ENCODE measurements at regions not wholly inside any gene's neighbourhood (a gene's known extent, or its start where the extent isn't known, plus 50 kb on each side); places are given as distances from the start of the nearest gene placed in this dataset.

- ChIA-PET CTCF (ENCODE audit: partially characterized antibody) (interaction anchor here (0.7 kb wide), 1 partner anchor 418 kb away, joined by 4 read pairs; no protein-coding TSS in a partner anchor), POLR2A (ENCODE audit: partially characterized antibody) (no interaction called here)
- Histone ChIP-seq H2AK5ac (ENCODE audit: low read depth, low read length) (no peak overlapping the region), H3K27me3 (replicated peaks in 1 of 4; ENCODE audit: control insufficient read depth in 3 of 4, extremely low read depth in 1 of 4, insufficient read depth in 3 of 4, low read length in 3 of 4) (no peaks in the 10 kb centered on the region; a peak in 1 of 7 replicates), H2AFZ (ENCODE audit: low read length) (no peak overlapping the region), H2BK15ac (ENCODE audit: low read length) (no peak overlapping the region), H3K4me2 (ENCODE audit: insufficient read depth in 1 of 2, low read depth in 2 of 2, low read length in 2 of 2) (no peak overlapping the region), H3K36me3 (ENCODE audit: control insufficient read depth in 2 of 4, insufficient read depth in 4 of 4, low read length in 3 of 4) (no peaks in the 10 kb centered on the region), H3K4me1 (replicated peaks in 1 of 4; ENCODE audit: control insufficient read depth in 3 of 4, insufficient read depth in 4 of 4, low read length in 3 of 4) (no peaks in the 10 kb centered on the region), H3K23ac (ENCODE audit: insufficient read length) (no peak overlapping the region), H2BK20ac (ENCODE audit: low read length) (no peak overlapping the region), H4K91ac (replicated peaks; ENCODE audit: insufficient read length, low read length) (no peak overlapping the region), H3K56ac (replicated peaks; ENCODE audit: insufficient read length, low read depth, low read length) (no peak overlapping the region), H3K79me2 (ENCODE audit: control insufficient read depth in 1 of 2, insufficient read depth in 2 of 2, low read length in 2 of 2) (no peaks in the 10 kb centered on the region), H3K4me3 (ENCODE audit: extremely low read depth in 1 of 4, insufficient read depth in 2 of 4, low read depth in 3 of 4, low read length in 4 of 4) (no peak overlapping the region), H3K27ac (ENCODE audit: low read depth, low read length) (no peak overlapping the region), H3K14ac (ENCODE audit: insufficient read length) (no peak overlapping the region), H4K8ac (ENCODE audit: extremely low read depth, insufficient read depth, low read length) (no peak overlapping the region), H3K18ac (ENCODE audit: extremely low read depth, low read length) (no peak overlapping the region), H4K5ac (ENCODE audit: insufficient read length, low read depth, low read length) (no peak overlapping the region), H2BK120ac (replicated peaks; ENCODE audit: low read depth, low read length) (no peak overlapping the region), H2BK12ac (ENCODE audit: low read depth, low read length) (no peak overlapping the region), H3K9me3 (ENCODE audit: insufficient read depth in 2 of 2, low read depth in 1 of 2, low read length in 1 of 2) (no peaks in the 10 kb centered on the region), H2BK5ac (ENCODE audit: low read depth, low read length) (no peak overlapping the region), H3K4ac (replicated peaks; ENCODE audit: insufficient read length, low read depth, low read length) (no peak overlapping the region), H3K9ac (replicated peaks in 1 of 4; ENCODE audit: extremely low read depth in 1 of 4, low read depth in 3 of 4, low read length in 3 of 4) (no peak overlapping the region), H4K20me1 (replicated peaks in 1 of 2; ENCODE audit: control insufficient read depth in 1 of 2, insufficient read depth in 2 of 2, low read length in 2 of 2) (no peaks in the 10 kb centered on the region), H3K79me1 (ENCODE audit: low read depth, low read length) (no peaks in the 10 kb centered on the region), H3K23me2 (ENCODE audit: low read depth, low read length) (no peaks in the 10 kb centered on the region)
- DNase-seq (ENCODE audit: low read depth in 1 of 2, low spot score in 2 of 2): no peak
- 78% methylated on average over 4 of the region's 4 CpGs; no CpG with 5 or more reads in 1 of the 2 experiments for WGBS, 2 experiments (ENCODE audit: extremely low coverage in 1 of 2, insufficient coverage in 1 of 2, insufficient read length in 1 of 2, insufficient replicate concordance in 2 of 2, low coverage in 1 of 2, low lambda C conversion rate in 2 of 2, missing lambda C conversion rate in 1 of 2)
- no peak for TF ChIP-seq RBBP5 (IDR thresholded peaks at IDR 0.05; ENCODE audit: borderline replicate concordance, low read depth, low read length)
- no peak for TF ChIP-seq CBX8 (IDR thresholded peaks at IDR 0.05; ENCODE audit: borderline replicate concordance, low read depth, low read length)
- no peak for TF ChIP-seq JUN (IDR thresholded peaks at IDR 0.05; ENCODE audit: low read depth, low read length)
- no peak for TF ChIP-seq SRF (IDR thresholded peaks at IDR 0.05; ENCODE audit: low read depth, low read length)
- FAIRE-seq: no peak
Measured at GRCh38 chr19:31085125-31085524, 264.1 kb downstream of the TSHZ3 start.
